PC-3 (cell line): ENCODE measurements at regions not wholly inside any gene's neighbourhood (a gene's known extent, or its start where the extent isn't known, plus 50 kb on each side); places are given as distances from the start of the nearest gene placed in this dataset.

Experiments
- ATAC-seq: fragments of 200-7000 bp; cut with Tn5 transposase; 2 replicates; pipeline ENCODE4 v1.9.1; 2020; ENCODE audit warnings: mild to moderate bottlenecking, moderate library complexity
- BruUV-seq: library from RNA; stranded (reverse); fragments of 400-500 nt; replicated peaks from 2 replicates; lab custom pipeline; 2021; lab: Mats Ljungman, UMichigan
- CTCF ChIA-PET: fragments of 300-600 bp; sonication (Branson Sonifier 250); formaldehyde crosslinking; loops from one replicate; lab custom pipeline; 2022; ENCODE audit warnings: antibody characterized with exemption; lab: Charles Lee
- POLR2A ChIA-PET: fragments of 300-600 bp; sonication (Branson Sonifier 250); formaldehyde crosslinking; loops from one replicate; lab custom pipeline; 2022; ENCODE audit warnings: antibody characterized with exemption; ENCODE audit not compliant: unreplicated experiment; lab: Charles Lee
- DNase-seq: peaks from one replicate; pipeline ENCODE4 v3.0.0-alpha.2; 2015
- H2AFZ ChIP-seq: fragments of 300-600 bp; sonication (generic); 2 replicates; pipeline ENCODE4 v1.6.0; 2016; ENCODE audit warnings: antibody characterized with exemption, low read length
- H3F3A ChIP-seq: fragments of 300-600 bp; sonication (generic); one replicate; pipeline ENCODE4 v1.6.0; 2017; ENCODE audit warnings: antibody characterized with exemption, low read length, control low read depth, mild to moderate bottlenecking; ENCODE audit not compliant: unreplicated experiment
- H3K27ac ChIP-seq: fragments of 300-600 bp; sonication (generic); 2 replicates; pipeline ENCODE4 v1.5.1; 2016; ENCODE audit warnings: mild to moderate bottlenecking, low read length
- H3K27me3 ChIP-seq: fragments of 300-600 bp; sonication (generic); 2 replicates; pipeline ENCODE4 v1.6.1; 2016; ENCODE audit warnings: low read length, mixed read lengths
- H3K36me3 ChIP-seq: fragments of 300-600 bp; sonication (generic); 2 replicates; pipeline ENCODE4 v1.6.1; 2016; ENCODE audit warnings: low read depth, mixed run types, low read length, mixed read lengths
- H3K4me1 ChIP-seq: fragments of 300-600 bp; sonication (generic); 2 replicates; pipeline ENCODE4 v1.5.1; 2016; ENCODE audit warnings: low read length; ENCODE audit not compliant: insufficient read depth
- H3K4me2 ChIP-seq: fragments of 300-600 bp; sonication (generic); 2 replicates; pipeline ENCODE4 v1.6.0; 2016; ENCODE audit warnings: low read length
- H3K4me3 ChIP-seq: fragments of 300-600 bp; sonication (generic); 2 replicates; pipeline ENCODE4 v1.5.1; 2016; ENCODE audit warnings: mild to moderate bottlenecking, low read length, mixed read lengths
- H3K79me2 ChIP-seq: fragments of 300-600 bp; sonication (generic); 2 replicates; pipeline ENCODE4 v1.6.1; 2017; ENCODE audit warnings: low read length, mixed read lengths
- H3K9ac ChIP-seq: fragments of 300-600 bp; sonication (generic); 2 replicates; pipeline ENCODE4 v1.6.0; 2016; ENCODE audit warnings: mild to moderate bottlenecking, low read length
- H3K9me2 ChIP-seq: fragments of 300-600 bp; sonication (generic); replicated peaks from 2 replicates; pipeline ENCODE4 v1.6.1; 2016; ENCODE audit warnings: mixed run types, low read length, mixed read lengths
- H3K9me3 ChIP-seq: fragments of 300-600 bp; sonication (generic); 2 replicates; pipeline ENCODE4 v1.6.1; 2016; ENCODE audit warnings: low read length, mixed read lengths
- H4K20me1 ChIP-seq: fragments of 300-600 bp; sonication (generic); 2 replicates; pipeline ENCODE4 v1.6.1; 2016; ENCODE audit warnings: low read length, mixed read lengths
- EZH2 ChIP-seq: fragments of 300-600 bp; sonication (generic); IDR thresholded peaks from one replicate; pipeline ENCODE4 v1.6.1; 2017; ENCODE audit warnings: antibody characterized with exemption, mild to moderate bottlenecking, low read length; ENCODE audit not compliant: unreplicated experiment
- EZH2phosphoT487 ChIP-seq: fragments of 300-600 bp; sonication (generic); IDR thresholded peaks from 2 replicates; pipeline ENCODE4 v1.6.1; 2018; ENCODE audit warnings: mild to moderate bottlenecking, antibody characterized with exemption, low read length, borderline replicate concordance
- intact Hi-C: fragments of 100-400 bp; cut with micrococcal nuclease; formaldehyde crosslinking; loops from 2 replicates; pipeline ENCODE4 v1.9.0; 2023
- TF ChIP-seq, protein P1 (sequence below): fragments of 300-600 bp; sonication (generic); conservative IDR thresholded peaks from 2 replicates; pipeline ENCODE4 v1.5.1; 2017; ENCODE audit warnings: antibody characterized with exemption, low read depth, mild to moderate bottlenecking, low read length

DNA sequence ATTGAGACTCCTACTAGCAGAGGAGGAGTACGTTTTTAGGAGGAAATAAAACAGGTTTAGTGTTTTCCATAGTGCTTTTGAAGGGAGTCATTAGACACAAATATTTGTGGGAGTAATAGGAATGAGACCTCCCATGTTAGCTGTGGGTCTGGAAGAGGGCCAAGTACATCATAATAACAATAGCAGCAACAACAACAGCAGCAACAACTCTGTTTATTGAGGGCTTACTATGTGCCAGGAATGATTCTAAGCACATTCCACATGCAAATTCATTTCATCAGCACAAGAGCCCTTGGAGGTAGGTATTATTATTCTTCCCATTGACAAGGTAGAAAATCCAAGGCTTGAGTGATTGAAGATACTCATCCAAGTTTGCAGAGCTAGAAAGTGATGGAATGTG is 384.2 kb upstream of the RPS23 start:
- no peaks in the 10 kb centered on the region for H3F3A ChIP-seq
- ATAC-seq, result no peak
- no peak for DNase-seq
- TF ChIP-seq EZH2phosphoT487, result no peak
- TF ChIP-seq EZH2, result no peak
- TF ChIP-seq, protein P1, sequence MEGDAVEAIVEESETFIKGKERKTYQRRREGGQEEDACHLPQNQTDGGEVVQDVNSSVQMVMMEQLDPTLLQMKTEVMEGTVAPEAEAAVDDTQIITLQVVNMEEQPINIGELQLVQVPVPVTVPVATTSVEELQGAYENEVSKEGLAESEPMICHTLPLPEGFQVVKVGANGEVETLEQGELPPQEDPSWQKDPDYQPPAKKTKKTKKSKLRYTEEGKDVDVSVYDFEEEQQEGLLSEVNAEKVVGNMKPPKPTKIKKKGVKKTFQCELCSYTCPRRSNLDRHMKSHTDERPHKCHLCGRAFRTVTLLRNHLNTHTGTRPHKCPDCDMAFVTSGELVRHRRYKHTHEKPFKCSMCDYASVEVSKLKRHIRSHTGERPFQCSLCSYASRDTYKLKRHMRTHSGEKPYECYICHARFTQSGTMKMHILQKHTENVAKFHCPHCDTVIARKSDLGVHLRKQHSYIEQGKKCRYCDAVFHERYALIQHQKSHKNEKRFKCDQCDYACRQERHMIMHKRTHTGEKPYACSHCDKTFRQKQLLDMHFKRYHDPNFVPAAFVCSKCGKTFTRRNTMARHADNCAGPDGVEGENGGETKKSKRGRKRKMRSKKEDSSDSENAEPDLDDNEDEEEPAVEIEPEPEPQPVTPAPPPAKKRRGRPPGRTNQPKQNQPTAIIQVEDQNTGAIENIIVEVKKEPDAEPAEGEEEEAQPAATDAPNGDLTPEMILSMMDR, result no peak
- no TSS peak for BruUV-seq
- H3K4me2 ChIP-seq, result no peak overlapping the region
- no peaks in the 10 kb centered on the region for H3K9me3 ChIP-seq
- H4K20me1 ChIP-seq, result no peaks in the 10 kb centered on the region
- H3K27me3 ChIP-seq, result no peaks in the 10 kb centered on the region
- H3K4me1 ChIP-seq, result no peaks in the 10 kb centered on the region
- no peak overlapping the region for H3K27ac ChIP-seq
- intact Hi-C loops, result no loop called here
- no peak overlapping the region for H3K9ac ChIP-seq
- no peaks in the 10 kb centered on the region for H3K79me2 ChIP-seq
- CTCF ChIA-PET, result no interaction called here
- H2AFZ ChIP-seq, result no peak overlapping the region
- no peaks in the 10 kb centered on the region for H3K9me2 ChIP-seq
- H3K4me3 ChIP-seq, result no peak overlapping the region
- no peaks in the 10 kb centered on the region for H3K36me3 ChIP-seq
- POLR2A ChIA-PET, result no interaction called here

DNA sequence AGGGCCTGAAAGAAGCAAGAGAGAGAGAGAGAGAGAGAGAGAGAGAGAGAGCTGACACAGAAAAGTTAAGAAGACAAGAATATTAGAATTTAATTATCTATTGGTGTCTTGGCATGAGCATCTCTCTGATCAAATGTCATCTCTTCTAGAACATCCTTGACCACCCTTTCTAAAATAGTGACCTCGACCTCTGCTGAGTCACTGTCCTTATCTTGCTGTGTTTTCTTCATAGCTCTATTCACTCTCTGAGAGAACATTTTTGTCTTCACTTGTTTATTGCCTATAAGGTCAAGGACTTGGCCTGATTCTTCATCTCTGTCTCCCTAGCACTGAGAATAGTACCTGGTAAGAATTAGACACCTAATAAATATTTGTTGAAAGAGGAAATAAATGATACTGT is 383.8 kb upstream of the RPS23 start:
- no peaks in the 10 kb centered on the region for H3K9me3 ChIP-seq
- H3K27me3 ChIP-seq, result no peaks in the 10 kb centered on the region
- POLR2A ChIA-PET, result no interaction called here
- CTCF ChIA-PET, result no interaction called here
- no peak for ATAC-seq
- no peak for DNase-seq
- no peak overlapping the region for H3K9ac ChIP-seq
- no TSS peak for BruUV-seq
- no peak overlapping the region for H3K27ac ChIP-seq
- H4K20me1 ChIP-seq, result no peaks in the 10 kb centered on the region
- H3F3A ChIP-seq, result no peaks in the 10 kb centered on the region
- H3K36me3 ChIP-seq, result no peaks in the 10 kb centered on the region
- no peaks in the 10 kb centered on the region for H3K4me1 ChIP-seq
- H3K4me3 ChIP-seq, result no peak overlapping the region
- intact Hi-C loops, result no loop called here
- H3K9me2 ChIP-seq, result no peaks in the 10 kb centered on the region
- H3K4me2 ChIP-seq, result no peak overlapping the region
- no peak overlapping the region for H2AFZ ChIP-seq
- no peaks in the 10 kb centered on the region for H3K79me2 ChIP-seq
- TF ChIP-seq, protein P1, result no peak
- TF ChIP-seq EZH2phosphoT487 (no peak), EZH2 (no peak)

DNA sequence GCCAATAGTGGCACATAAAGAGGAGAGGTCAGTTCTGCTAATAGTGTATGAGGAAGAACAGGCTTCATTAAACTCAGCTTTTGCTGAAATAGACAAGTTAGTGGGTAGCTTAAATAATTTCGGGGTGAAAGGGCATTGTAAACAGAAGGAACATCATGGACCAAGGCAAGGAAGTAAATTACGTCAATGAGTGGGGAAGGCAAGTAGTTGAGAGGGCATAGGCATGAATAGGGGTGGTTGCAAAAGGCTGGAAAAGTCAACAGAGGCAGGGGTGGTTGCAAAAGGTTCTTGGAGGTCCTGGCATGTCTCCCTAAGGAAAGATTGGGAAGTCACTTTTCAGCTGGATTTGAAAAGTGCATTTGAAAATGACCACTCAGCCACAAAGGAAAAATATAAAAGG is 383.3 kb upstream of the RPS23 start:
- CTCF ChIA-PET, result no interaction called here
- no TSS peak for BruUV-seq
- Histone ChIP-seq H3K27ac (no peak overlapping the region), H2AFZ (no peak overlapping the region), H3K9me3 (no peaks in the 10 kb centered on the region), H4K20me1 (no peaks in the 10 kb centered on the region), H3K79me2 (no peaks in the 10 kb centered on the region), H3K36me3 (no peaks in the 10 kb centered on the region), H3F3A (no peaks in the 10 kb centered on the region), H3K9me2 (no peaks in the 10 kb centered on the region), H3K9ac (no peak overlapping the region), H3K27me3 (no peaks in the 10 kb centered on the region), H3K4me2 (no peak overlapping the region), H3K4me1 (no peaks in the 10 kb centered on the region), H3K4me3 (no peak overlapping the region)
- DNase-seq (no peak), ATAC-seq (no peak)
- intact Hi-C loops, result no loop called here
- TF ChIP-seq EZH2phosphoT487 (no peak), EZH2 (no peak)
- TF ChIP-seq, protein P1, result no peak
- POLR2A ChIA-PET, result no interaction called here
